ENCODE measurements at regions not wholly inside any gene's neighbourhood (a gene's known extent, or its start where the extent isn't known, plus 50 kb on each side); places are given as distances from the start of the nearest gene placed in this dataset.
"Not testable (repeated sequence)": the region's sequence is repeated elsewhere in the genome, so short reads cannot be mapped to it uniquely, and the experiment has no call there.

DNA sequence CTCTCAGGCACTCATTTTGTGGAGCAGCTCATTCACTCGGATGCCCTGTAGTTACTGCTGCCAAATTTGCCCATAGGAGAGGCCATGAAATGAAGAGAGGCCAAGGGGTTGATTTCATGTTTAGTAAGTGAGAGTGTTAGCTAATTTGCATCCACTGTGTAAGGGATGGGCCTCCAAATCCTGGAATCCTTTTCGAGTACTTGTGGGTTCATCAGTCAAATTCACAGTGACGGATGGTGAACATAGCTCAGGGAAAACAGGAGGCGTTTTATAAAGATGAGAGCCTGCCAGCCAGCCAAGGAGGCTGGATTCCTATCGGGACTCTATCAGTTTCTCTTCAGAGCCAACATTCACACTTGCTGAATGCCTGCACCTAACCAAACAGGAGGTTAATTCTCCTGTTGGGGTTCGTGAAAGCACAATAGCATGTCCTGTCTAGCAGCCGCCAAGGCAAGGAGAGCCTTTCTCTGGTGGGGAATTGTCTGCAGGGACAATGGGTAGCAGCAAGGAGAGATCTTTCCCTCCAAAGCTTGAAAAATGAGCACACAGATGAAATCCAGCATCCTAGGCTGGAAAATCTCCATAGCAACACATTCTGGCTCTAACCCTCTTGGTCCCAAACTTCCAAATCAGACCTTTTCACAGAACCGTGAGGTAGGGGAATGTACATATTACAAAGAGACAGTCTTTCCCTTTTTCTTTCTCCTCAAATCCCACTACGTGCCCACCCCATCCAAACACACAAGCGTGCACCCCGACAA lies 231.4 kb upstream of the ECI2 start:
- DNase-seq = no peak

DNA sequence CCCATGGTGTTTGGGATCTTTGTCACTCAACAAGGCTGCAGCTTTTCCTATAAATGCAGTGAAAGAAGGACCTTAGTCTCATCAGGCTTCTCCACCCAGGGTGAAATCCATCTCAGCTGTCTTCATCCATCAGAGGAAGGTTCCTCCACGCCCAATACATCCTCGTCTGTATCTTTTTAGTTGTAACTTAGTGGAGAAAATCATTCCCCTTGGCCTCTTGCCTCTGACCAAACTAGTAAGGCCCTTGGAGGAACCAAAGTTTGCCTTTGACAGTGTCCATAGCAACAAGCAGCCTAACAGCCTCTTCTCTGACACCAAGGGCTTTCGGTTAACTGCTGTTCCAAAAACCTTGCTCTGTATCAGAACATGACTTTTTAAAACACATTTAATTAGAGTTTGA lies 230.3 kb upstream of the ECI2 start:
- DNase-seq = no peak

DNA sequence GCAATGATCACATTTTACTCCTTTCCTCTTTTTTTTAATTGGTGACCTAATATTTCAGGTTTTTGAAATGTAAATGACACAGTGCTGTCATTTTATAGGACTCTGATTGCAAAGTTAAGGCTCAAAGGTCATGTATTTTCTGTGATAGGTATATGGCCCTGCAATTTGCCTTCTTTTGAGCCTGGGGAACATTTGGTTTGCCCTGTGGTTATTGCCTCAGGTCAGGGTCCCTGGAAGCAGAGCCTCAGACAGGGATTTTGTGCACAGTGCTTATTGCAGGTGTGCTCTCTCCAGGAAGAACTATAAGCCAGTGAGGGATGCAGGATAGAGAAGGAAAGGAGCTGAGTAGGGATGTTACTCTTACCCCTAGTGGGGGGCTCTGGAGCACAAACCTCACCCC lies 229.3 kb upstream of the ECI2 start:
- DNase-seq = no peak

DNA sequence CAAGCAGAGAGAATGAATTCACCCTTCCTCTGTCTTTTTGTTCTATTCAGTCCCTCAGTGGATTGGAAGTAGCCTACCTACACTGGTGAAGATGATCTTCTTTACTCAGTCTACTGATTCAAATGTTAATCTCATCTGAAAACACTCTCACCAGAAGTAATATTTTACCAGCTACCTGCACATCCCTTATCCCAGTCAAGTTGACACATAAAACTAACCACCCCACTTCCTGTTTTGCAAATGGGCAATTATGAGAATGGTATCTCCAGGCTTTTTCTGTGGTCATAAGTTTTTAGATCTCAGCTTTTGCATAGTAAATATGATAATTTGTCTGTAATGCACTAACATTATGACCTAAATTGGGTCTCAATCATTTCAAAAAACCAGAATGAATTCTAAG lies 228.8 kb upstream of the ECI2 start:
- DNase-seq = no peak

DNA sequence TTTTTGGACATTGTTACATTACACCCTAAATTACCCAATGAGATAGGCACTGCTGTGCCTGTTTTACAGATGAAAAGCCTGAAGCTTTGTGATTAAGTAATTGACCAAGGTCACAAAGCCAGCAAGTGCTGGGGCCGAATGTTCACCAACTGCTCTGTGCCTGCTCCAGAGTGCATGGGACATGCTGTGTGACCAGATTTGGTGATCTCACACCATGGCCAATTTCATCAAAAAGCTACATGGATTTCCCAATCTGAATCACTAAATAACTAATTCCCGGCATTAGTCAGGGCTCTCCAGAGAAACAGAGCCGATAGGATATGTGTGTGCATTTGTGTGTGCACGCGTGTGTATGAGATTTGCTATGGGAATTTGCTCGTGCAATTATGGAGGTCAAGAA lies 228.3 kb upstream of the ECI2 start:
- DNase-seq = no peak

DNA sequence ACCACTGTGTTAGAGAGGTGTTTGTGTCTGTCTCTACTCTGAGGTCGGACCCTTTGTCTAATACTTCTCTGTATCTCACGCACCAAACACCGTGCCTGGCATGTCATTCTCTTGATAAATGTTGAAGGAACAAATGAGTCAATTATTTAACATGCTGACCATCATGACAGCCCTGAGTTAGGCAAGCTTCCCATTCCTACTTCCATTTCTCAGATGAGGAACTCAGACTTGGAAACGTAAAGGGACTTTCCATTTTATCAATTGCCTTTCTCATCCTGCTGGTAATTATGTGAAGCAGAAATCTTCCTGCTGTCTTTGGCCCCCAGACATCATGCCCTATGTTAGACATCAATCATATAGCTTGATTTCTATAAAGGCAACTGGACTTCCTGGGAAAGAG lies 227.0 kb upstream of the ECI2 start:
- DNase-seq = no peak

DNA sequence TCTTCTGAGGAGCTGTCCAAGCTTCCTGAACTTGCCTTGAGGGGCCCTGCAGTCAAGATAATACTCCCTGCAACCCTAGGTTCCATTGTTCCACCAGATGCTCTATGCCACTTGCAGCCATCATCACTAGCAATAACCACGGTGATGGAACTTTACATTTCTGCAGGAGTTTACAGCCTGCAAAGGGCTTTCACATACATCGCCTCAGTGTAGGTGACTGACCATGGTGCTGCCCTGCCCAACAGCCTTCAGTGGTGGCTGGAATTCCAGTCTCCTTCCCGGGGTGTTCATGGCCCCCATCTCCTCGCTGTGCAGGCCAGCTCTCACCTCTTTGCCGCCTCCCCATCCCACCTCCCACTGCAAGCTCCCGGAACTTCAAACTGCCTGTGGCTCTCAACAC lies 225.5 kb upstream of the ECI2 start:
- DNase-seq = no peak

DNA sequence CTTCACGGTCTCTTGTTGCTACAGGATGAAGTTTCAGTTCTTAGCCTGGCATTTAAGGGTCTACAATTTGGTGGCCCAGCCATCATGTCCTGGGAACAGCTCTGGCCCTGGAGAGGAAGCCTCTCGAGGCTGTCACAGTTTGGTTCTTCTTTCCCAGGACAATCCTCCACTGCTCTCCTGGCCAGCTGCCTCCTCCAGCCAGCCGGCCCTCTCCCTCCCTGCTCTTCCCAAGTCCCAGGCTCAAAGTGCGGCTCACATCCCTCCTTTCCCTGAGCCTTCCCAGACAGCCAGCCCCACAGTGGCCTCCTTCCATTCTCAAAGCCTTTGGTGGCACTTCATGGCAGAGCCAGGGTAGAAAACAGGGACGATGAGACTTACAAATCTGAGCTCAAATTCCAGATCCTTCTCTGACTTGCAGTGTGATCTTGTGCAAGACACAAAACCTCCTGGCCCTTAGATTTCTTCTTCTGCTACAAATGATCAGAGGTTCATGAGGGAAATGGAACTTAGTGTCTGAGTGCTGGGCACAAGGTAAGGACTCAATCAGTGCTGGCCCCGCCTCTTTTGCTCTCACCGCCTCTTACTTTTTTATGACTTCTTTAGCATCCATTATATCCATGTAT lies 223.8 kb upstream of the ECI2 start:
- DNase-seq = no peak

DNA sequence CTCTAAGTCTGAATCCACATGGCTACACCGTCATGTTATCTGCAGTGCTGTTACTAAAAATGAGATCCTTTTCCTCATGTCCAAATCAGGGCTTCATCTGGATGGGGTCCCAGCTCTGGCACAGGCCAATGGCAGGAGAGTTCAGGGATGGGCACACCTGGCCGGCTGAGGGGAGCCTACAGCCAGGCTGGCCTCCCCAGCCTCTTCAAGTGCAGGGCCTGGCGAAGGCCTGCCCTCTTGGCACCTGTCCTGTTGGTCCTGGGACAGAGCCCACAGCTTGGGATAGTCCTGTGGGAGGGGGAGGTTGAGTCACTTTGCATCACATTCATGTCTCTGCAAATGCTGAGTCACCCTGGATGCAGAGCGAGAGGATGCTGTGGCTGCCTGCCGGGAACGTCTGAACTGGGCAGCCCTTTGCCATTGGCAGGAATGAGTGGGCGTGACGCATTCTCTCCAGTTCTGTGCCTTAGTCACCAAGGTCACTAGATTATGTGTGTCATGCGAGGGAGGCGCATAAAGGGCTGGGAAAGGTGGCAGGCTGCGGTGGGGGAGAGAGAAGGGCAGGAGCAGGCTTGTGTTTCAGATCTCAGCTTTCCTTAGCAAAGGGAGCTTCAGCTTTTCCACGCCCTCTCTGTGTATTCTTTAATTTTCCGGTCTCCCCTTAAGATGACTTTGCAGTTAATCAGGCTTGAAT lies 223.2 kb upstream of the ECI2 start:
- peak in 1 of 2 experiments; percentile 2 for DNase-seq

DNA sequence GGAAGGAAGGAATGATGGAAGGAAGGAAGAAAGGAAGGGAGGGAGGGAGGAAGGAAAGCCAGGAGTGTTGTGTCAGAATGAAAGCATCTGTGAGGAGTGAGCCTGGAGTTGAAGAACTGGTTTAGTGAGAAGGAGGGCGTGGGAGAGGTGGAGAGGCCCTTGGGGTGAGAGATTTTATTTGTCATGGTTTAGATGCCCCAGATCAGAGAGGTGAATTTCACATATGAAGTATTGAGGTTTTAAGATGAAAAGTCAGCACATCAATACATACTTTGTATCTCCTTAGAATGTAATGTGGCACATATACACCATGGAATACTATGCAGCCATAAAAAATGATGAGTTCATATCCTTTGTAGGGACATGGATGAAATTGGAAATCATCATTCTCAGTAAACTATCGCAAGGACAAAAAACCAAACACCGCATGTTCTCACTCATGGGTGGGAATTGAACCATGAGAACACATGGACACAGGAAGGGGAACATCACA lies 222.3 kb upstream of the ECI2 start:
- not testable (repeated sequence) for DNase-seq

DNA sequence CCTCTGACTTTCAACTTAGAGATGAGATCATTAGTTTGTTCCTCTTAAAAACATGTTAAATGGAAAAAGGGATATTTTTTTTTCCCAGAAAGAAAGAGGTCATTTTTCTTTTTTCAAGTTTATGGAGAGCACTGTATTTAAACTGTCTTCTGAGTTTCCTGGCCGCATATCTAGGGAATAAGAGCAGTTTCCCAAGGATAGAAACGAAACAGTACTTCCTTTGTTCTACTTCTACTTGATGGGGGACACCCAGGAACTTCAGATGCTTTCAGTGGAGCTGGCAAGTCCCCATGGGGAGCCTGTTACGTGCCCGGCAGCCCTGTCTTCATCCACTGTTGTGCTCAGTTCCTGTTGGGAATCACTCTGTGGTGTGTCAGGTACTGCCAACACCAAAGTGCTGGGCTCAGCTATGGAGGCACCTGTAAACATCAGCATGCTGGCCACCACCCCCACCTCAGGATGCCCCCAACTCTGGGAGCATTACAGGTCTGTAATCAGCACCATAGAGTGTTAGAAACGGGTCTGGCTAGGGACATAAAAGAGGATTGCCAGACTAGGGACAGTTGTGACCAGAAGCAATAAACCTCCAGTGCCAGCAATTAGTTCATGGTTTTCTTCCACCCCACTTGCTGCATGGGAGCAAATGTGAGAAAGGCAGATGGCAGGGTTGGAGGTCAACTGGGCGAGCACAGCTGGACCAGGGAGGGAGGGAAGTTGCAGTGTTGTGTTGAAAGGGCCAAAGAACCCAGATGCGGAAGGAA lies 221.7 kb upstream of the ECI2 start:
- DNase-seq = no peak

DNA sequence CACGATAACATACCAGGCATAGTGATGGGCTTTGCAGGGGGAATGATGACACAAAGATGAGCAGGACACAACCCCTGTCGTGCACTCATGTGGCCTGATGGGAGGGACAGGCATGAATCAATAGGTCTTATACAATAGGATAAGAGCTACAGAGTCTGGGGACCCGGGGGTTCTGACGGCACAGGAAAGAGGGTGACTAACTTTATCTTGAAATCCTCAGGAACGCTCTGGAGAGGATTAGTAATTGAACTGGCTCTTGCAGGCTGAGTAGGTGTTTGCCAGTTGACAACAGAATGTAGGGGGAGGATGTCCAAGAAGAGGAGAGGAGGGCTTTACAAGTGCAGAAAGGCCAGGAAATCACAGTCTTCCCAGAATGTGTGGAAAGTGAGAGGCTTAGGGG lies 219.9 kb upstream of the ECI2 start:
- no peak for DNase-seq

DNA sequence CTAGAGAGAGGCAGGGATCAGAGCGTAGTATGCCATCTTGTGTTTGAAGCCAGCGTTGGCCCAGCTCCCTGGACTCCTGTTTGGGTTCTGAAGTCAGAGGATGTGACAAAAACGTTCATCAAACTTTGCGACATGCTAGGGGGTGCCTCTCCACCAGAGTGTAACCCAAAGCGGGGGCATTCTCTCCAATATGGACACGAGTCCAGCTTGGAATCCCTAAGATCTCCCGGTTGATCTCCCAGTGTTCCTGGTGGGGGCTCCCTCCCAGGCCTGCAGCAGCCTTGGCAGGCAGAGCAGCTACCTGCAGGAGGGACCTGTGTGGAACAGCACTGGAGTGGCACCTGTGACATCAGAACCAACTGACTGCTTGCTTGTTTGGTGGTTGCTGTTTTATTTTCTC lies 218.8 kb upstream of the ECI2 start:
- DNase-seq = no peak

DNA sequence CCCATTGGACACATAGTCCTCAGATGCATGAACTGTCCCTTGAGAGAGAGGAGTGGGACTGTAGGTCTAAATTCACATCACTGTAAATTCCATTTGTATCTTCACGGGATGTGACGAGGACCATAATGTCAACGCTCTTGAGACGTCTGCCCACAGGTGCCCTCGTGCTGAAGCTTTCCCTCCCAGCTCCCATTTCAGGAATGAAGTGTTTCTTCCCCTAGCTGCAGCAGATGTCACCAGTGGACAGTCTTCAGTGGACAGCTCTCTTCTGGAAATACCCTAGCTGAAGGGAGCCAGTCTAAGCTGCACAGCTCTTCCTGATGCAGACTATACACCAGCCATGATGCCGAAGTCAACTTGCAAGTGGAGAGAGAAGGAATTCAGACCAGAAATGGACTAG lies 217.4 kb upstream of the ECI2 start:
- no peak for DNase-seq

DNA sequence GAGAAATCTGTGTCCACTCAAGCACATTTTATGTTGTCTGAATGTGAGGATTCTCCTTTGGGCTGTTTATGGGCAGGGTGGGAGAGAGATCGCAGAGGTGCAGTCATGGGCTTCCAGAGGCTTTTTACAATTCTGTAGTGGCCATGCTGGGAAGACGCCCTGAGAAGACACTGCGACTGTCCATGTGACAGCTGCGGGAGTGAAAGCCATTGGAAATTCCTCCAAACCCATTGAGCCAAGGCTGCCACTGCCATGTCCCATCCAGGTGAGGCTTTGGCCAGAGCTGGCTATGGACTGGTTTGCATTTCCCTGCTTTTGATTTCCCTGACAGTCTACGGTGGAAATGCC lies 216.9 kb upstream of the ECI2 start:
- DNase-seq = no peak

DNA sequence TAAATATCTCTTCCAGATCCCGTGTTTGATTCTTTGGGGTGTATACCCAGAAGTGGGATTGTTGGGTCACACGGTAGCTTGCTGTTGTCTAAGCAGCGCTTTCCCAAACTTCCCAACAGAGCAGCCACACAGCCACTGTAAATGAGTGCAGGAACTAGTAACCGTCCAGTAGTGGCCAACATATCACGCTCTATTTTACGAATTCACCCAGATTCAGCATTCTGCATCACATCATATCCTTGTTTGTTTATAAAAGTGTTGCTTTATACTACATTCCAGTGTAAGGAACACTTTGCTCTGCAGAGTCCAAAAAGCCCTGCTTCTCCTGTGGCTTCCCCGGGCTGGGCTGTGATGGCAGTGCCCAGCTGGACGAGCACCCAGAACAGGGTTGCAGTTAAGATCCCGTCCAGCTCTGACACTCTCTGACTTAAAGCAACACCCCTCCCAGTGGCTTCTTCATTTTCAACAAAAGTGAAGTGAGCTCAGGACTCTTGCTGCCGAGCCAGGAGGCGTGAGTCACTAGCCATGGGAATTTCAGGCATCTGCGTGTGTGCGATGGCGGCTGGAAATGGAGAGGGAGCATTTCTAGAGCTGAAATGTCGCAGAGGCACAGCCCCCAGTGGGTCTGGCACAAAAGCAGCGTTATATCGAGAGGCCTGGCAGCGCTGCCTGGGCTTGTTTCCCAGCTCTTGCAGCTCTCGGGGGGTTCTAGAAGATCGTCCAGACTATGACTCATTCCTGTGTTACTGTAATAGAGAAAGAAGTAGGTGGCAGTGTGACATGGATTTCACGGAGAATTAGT lies 216.3 kb upstream of the ECI2 start:
- no peak for DNase-seq

DNA sequence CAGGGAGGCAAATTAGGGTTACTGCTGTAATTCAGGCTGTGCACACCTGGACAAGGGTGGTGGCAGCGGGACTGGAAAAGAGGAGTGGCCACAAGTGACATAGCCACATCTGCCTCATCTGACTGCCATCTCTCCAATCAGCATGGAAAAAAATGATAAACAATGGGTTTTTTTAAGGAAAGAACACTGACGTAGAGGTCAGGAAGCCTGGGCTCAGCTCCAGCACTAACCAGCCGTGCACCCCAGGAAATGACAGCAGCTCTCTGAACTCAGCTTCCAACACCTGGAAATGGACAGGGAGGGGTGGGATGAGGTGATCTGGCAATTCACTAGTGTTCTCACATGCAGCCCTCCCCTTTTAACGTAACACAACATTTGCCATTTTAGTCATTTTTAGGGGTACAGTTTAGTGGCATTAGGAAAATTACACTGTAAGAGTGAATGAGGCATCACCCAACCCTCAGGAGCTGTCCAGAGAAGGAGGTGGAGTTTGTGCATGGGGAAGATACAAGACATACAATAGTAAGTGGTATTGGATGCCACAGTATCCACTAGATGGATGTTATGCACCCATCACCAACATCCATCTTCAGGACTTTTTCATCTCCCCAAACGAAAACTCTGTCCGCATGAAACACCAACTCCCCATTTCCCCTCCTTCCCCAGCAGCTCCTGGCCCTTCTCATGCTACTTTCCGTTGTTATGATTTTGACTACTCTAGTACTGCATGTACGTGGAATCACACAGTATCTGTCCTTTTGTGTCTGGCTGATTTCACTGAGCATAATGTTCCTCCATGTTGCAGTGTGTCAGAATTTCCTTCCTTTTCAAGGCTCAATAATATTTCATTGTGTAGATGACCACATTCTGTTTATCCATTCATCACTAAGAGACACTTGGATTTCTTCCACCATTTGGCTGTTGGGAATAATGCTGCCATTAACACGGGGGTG lies 215.5 kb upstream of the ECI2 start:
- DNase-seq = no peak

DNA sequence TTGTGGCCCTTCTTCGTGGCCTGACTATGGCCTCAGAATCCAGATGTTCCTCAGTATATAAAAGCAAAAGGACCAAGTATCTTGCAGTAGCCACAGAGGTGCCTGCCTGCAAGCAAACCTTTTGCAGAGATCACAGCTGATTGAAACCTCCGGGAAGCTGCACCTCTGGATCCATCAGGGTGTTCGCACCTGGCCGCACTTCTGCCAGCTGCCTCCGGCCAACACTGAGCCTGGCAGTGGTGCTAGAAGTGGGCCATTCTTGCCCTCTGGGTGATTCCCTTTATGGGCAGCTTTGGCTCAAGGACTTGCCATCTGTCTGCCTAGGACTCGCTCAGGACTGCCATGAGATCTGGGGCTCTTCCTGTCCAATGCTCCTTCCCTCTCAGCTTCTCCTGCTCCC lies 214.6 kb upstream of the ECI2 start:
- DNase-seq = no peak

DNA sequence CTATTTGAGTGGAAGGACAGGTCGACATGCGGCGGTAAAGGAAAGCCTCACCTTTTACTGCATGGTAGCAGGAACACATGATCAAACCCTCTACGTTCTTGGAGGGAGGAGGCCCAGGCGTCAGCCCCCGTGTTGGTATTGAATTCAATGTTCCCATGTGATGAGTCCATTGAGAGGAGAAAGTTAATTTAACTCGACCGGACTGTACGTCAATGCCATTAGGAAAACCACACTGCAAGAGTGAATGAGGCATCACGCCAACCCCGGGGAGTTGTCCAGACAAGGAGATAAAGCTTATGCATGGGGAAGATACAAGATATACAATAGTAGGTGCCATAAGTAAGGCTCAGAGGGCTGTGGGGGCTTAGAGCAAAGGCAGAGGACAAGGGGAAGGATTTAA lies 213.9 kb upstream of the ECI2 start:
- DNase-seq = no peak

DNA sequence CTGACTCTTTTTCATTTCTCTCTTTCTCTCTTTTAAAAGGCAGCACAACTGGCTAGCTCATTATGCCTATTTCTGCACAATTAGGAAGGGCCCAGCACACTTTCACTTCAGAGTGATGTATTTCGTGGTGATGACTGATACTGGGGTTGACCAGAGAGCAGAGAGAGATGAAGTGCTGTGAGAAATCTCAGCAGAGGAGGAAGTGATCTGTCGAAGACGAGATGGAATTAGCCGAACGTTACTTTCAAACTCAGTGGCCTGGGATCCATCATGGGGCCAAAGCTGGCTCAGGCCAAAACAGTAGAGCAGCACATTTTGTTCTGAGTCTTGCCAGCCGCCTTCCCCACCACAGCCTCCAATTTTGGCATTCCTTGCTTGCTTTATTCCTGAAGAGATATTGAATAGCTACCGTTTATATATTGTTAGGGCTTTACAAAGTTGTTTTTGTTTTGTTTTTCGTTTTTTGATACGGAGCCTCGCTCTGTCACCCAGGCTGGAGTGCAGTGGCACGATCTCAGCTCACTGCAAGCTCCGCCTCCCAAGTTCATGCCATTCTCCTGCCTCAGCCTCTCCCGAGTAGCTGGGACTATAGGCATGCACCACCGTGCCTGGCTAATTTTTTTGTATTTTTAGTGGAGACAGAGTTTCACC lies 213.2 kb upstream of the ECI2 start:
- DNase-seq = no peak

DNA sequence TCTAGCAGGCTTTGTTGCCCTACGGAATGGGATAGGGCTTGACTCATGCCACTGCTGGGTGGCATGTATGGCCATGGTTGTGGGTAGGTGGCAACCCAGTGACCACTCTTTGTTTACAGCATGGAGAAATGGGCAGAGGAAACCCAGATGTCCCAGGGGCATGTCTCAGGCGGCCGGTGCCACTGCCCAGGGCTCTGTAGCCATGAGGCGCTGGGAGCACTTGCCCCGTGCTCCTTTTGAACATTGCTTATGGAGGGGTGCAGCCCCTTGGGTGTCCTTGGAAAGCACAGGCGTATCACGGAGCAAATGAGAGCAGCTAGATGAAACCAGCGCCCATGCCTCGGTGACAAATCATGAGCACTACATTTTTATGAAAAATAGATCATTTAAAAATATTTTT lies 212.5 kb upstream of the ECI2 start:
- no peak for DNase-seq

Measured in stimulated activated CD4-positive, alpha-beta T cell treated with anti-CD3 and anti-CD28 coated beads, Interleukin-4, amount 100 ng/mL, for 4 hours (primary cell).